ENCODE measurements at regions not wholly inside any gene's neighbourhood (a gene's known extent, or its start where the extent isn't known, plus 50 kb on each side); places are given as distances from the start of the nearest gene placed in this dataset.

- TF ChIP-seq POLR2A (IDR thresholded peaks at IDR 0.05; ENCODE audit: low read length), result no peak
- no peak for TF ChIP-seq GATA1 (IDR thresholded peaks at IDR 0.05; ENCODE audit: low read depth, low read length)
Observed at GRCh38 chr16:82402665-82403218, 224.0 kb upstream of the CDH13 start.

Data from erythroblast (primary cell).